K562 (cell line): ENCODE measurements at regions not wholly inside any gene's neighbourhood (a gene's known extent, or its start where the extent isn't known, plus 50 kb on each side); places are given as distances from the start of the nearest gene placed in this dataset.

ENCODE experiments used
- MTF1 ChIP-seq: fragments of 250-450 bp; sonication (Bioruptor Pico); IDR thresholded peaks from 2 replicates; pipeline ENCODE4 v1.9.0; 2021; ENCODE audit warnings: moderate library complexity, mild to moderate bottlenecking, inconsistent platforms, borderline replicate concordance
- PRDM10 ChIP-seq: fragments of 450-650 bp; IDR thresholded peaks from 2 replicates; pipeline ENCODE4 v1.6.1; 2018; ENCODE audit not compliant: partially characterized antibody
- SAP30 ChIP-seq: fragments of 200-600 bp; sonication (generic); IDR thresholded peaks from 2 replicates; pipeline ENCODE4 v1.6.1; 2012; ENCODE audit warnings: borderline replicate concordance, low read depth, mild to moderate bottlenecking, moderate library complexity, low read length, control low read depth, inconsistent platforms; ENCODE audit not compliant: insufficient read depth, poor library complexity, severe bottlenecking
- SMARCE1 ChIP-seq: fragments of 450-650 bp; IDR thresholded peaks from 2 replicates; pipeline ENCODE4 v1.7.1; 2016; ENCODE audit warnings: mild to moderate bottlenecking
- TF ChIP-seq, protein P1 (sequence below): fragments of 450-650 bp; IDR thresholded peaks from 2 replicates; pipeline ENCODE4 v1.6.1; 2016; ENCODE audit warnings: mild to moderate bottlenecking, moderate library complexity

DNA sequence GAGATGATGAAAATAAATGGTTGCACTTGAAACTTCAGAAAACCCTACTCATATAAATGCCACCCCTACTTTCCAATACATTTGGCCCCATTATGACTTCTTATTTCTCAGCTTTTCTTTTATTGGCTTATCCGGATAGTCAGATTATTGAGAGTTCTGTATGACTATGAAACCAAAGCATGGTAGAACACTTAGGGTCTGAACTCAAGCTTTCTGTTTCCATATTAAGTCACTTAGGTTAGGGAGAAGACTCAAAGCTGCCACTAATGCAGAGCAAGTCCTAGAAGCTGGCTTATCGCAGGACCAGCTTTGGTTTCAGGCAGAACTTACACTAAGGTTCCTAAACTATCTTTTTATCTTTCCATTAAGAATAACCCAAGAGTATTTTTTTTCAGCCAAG, 229.9 kb upstream of the CPEB2 start (continued):
- TF ChIP-seq, protein P1, sequence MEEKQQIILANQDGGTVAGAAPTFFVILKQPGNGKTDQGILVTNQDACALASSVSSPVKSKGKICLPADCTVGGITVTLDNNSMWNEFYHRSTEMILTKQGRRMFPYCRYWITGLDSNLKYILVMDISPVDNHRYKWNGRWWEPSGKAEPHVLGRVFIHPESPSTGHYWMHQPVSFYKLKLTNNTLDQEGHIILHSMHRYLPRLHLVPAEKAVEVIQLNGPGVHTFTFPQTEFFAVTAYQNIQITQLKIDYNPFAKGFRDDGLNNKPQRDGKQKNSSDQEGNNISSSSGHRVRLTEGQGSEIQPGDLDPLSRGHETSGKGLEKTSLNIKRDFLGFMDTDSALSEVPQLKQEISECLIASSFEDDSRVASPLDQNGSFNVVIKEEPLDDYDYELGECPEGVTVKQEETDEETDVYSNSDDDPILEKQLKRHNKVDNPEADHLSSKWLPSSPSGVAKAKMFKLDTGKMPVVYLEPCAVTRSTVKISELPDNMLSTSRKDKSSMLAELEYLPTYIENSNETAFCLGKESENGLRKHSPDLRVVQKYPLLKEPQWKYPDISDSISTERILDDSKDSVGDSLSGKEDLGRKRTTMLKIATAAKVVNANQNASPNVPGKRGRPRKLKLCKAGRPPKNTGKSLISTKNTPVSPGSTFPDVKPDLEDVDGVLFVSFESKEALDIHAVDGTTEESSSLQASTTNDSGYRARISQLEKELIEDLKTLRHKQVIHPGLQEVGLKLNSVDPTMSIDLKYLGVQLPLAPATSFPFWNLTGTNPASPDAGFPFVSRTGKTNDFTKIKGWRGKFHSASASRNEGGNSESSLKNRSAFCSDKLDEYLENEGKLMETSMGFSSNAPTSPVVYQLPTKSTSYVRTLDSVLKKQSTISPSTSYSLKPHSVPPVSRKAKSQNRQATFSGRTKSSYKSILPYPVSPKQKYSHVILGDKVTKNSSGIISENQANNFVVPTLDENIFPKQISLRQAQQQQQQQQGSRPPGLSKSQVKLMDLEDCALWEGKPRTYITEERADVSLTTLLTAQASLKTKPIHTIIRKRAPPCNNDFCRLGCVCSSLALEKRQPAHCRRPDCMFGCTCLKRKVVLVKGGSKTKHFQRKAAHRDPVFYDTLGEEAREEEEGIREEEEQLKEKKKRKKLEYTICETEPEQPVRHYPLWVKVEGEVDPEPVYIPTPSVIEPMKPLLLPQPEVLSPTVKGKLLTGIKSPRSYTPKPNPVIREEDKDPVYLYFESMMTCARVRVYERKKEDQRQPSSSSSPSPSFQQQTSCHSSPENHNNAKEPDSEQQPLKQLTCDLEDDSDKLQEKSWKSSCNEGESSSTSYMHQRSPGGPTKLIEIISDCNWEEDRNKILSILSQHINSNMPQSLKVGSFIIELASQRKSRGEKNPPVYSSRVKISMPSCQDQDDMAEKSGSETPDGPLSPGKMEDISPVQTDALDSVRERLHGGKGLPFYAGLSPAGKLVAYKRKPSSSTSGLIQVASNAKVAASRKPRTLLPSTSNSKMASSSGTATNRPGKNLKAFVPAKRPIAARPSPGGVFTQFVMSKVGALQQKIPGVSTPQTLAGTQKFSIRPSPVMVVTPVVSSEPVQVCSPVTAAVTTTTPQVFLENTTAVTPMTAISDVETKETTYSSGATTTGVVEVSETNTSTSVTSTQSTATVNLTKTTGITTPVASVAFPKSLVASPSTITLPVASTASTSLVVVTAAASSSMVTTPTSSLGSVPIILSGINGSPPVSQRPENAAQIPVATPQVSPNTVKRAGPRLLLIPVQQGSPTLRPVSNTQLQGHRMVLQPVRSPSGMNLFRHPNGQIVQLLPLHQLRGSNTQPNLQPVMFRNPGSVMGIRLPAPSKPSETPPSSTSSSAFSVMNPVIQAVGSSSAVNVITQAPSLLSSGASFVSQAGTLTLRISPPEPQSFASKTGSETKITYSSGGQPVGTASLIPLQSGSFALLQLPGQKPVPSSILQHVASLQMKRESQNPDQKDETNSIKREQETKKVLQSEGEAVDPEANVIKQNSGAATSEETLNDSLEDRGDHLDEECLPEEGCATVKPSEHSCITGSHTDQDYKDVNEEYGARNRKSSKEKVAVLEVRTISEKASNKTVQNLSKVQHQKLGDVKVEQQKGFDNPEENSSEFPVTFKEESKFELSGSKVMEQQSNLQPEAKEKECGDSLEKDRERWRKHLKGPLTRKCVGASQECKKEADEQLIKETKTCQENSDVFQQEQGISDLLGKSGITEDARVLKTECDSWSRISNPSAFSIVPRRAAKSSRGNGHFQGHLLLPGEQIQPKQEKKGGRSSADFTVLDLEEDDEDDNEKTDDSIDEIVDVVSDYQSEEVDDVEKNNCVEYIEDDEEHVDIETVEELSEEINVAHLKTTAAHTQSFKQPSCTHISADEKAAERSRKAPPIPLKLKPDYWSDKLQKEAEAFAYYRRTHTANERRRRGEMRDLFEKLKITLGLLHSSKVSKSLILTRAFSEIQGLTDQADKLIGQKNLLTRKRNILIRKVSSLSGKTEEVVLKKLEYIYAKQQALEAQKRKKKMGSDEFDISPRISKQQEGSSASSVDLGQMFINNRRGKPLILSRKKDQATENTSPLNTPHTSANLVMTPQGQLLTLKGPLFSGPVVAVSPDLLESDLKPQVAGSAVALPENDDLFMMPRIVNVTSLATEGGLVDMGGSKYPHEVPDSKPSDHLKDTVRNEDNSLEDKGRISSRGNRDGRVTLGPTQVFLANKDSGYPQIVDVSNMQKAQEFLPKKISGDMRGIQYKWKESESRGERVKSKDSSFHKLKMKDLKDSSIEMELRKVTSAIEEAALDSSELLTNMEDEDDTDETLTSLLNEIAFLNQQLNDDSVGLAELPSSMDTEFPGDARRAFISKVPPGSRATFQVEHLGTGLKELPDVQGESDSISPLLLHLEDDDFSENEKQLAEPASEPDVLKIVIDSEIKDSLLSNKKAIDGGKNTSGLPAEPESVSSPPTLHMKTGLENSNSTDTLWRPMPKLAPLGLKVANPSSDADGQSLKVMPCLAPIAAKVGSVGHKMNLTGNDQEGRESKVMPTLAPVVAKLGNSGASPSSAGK = no peak
- TF ChIP-seq SAP30 (no peak), MTF1 (CRISPR knock-in tag) (no peak), SMARCE1 (no peak), PRDM10 (no peak)
- TF ChIP-seq, all 486 proteins: peak for 0
